Keratinocyte (primary cell): ENCODE measurements at regions not wholly inside any gene's neighbourhood (a gene's known extent, or its start where the extent isn't known, plus 50 kb on each side); places are given as distances from the start of the nearest gene placed in this dataset.

Experiments used
- CTCF ChIP-seq, 3 experiments: IDR thresholded peaks in 1 of 3; conservative IDR thresholded peaks in 1 of 3; optimal IDR thresholded peaks in 1 of 3; 2 replicates in 2 of 3; 3 replicates in 1 of 3; pipeline versions ENCODE3 to v1.5.1; 2011; ENCODE audit warnings: low read length in 3 of 3, mild to moderate bottlenecking in 3 of 3, moderate library complexity in 2 of 3, control low read depth in 1 of 3, inconsistent platforms in 1 of 3; ENCODE audit not compliant: insufficient read depth in 2 of 3; ENCODE audit errors: extremely low read depth in 1 of 3
- EZH2 ChIP-seq: IDR thresholded peaks from one replicate; pipeline ENCODE4 v1.6.1; 2012; ENCODE audit warnings: inconsistent platforms, mild to moderate bottlenecking, low read length, moderate library complexity

DNA sequence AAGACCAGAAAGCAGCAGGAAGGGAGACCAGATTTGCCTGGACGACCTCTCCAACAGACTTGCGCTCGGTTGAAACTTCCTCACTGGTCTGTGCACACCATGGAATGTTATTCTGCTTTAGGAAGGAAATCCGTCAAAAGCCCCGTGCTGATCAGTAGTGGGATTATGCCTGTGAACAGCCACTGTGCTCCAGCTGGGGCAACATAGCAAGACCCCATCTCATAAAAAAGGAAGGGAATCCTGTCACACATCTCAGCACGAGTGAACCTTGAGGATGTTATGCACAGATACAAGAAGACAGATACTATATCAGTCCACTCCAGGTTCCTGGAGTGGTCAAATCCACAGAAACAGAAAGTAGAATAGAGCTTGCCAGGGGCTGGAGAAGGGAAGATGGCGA, 86.9 kb upstream of the FOXC1 start:
- TF ChIP-seq CTCF (optimal IDR thresholded peaks at IDR 0.05 in 1 of 3, IDR thresholded peaks at IDR 0.05 in 1 of 3, conservative IDR thresholded peaks at IDR 0.05 in 1 of 3; ENCODE audit: extremely low read depth in 1 of 3, insufficient read depth in 2 of 3, low read length in 3 of 3): no peak
- no peak for TF ChIP-seq EZH2
